ENCODE measurements at regions not wholly inside any gene's neighbourhood (a gene's known extent, or its start where the extent isn't known, plus 50 kb on each side); places are given as distances from the start of the nearest gene placed in this dataset.

DNA sequence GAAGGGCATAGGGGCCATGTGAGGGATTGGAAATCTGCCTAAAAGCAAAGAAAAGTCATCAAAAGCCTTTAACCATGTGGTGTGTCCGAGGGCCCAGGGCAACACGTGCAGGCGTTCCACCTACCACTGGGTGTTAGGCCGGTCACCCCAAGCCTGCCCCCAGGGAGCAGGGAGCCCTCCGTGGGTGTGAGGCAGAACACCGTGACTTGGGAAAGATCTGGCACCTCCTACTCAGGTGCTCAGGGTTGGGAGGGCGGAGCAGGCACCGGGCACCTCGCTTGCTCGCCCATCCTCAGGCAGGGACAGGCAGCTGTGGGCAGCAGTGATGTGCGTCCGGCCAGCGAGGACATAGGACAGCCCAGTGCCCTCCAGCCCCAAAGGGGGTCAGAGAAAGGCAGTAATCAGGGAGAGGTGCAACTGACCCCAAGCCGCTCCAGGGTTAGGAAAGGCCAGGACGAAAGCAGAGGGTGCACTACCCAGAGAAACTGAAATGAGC is 80.7 kb upstream of the CHST15 start (continued):
- TF ChIP-seq ZBTB10 (tag by site-specific recombination; IDR thresholded peaks at IDR 0.05) (no peak), ZNF521 (tag by site-specific recombination; IDR thresholded peaks at IDR 0.05) (no peak), BCL6B (tag by site-specific recombination; IDR thresholded peaks at IDR 0.05) (no peak)

DNA sequence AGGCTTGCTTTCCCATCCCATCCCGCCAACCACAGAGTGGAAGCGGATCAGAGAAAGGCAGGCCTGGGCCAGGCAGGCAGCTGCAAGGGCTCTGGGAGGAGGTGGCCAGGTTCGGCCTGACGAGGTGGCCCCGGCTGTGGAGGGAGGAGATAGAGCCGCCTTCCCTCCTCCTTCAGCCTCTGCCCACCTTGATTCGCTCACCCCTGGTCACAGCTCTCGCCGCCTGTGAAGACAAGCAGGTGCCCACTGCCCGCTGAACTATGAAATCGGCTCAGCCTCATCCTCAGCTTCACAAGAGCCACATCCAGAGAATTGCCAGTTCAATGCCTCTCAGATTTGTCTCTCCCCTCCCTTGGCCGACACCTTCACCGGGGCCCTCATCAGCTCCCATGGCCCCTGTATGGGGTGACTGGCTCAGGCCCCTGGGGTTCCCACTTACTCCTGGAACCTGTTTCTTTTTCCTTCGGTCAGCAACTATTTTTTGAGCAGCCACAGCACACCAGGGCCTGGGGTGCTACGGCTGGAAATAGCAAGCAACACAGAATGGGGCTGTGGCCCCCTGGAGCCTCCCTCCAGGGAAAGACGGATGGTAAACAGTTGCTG is 80.0 kb upstream of the CHST15 start:
- no peaks in the 10 kb centered on the region for H3K9me3 ChIP-seq (ENCODE audit: control insufficient read depth, insufficient read depth, low read depth, low read length)
- H3K4me1 ChIP-seq (ENCODE audit: control insufficient read depth, insufficient read depth, low read length), result no peaks in the 10 kb centered on the region
- ChIA-PET POLR2A (no interaction called here), CTCF (no interaction called here)
- H3K4me3 ChIP-seq (ENCODE audit: low read depth, low read length), result no peak overlapping the region
- H3K36me3 ChIP-seq (ENCODE audit: control insufficient read depth in 2 of 2, insufficient read depth in 1 of 2, low read length in 2 of 2), result no peaks in the 10 kb centered on the region
- TF ChIP-seq ZNF292 (tag by site-specific recombination; IDR thresholded peaks at IDR 0.05; ENCODE audit: borderline replicate concordance, low read depth) (no peak), KLF16 (tag by site-specific recombination; IDR thresholded peaks at IDR 0.05) (no peak), ZNF624 (tag by site-specific recombination; IDR thresholded peaks at IDR 0.05) (no peak), ZIC2 (tag by site-specific recombination; IDR thresholded peaks at IDR 0.05) (peak; percentile 45)
- no peak overlapping the region for H3K27ac ChIP-seq (ENCODE audit: extremely low read depth, low read depth, low read length)

DNA sequence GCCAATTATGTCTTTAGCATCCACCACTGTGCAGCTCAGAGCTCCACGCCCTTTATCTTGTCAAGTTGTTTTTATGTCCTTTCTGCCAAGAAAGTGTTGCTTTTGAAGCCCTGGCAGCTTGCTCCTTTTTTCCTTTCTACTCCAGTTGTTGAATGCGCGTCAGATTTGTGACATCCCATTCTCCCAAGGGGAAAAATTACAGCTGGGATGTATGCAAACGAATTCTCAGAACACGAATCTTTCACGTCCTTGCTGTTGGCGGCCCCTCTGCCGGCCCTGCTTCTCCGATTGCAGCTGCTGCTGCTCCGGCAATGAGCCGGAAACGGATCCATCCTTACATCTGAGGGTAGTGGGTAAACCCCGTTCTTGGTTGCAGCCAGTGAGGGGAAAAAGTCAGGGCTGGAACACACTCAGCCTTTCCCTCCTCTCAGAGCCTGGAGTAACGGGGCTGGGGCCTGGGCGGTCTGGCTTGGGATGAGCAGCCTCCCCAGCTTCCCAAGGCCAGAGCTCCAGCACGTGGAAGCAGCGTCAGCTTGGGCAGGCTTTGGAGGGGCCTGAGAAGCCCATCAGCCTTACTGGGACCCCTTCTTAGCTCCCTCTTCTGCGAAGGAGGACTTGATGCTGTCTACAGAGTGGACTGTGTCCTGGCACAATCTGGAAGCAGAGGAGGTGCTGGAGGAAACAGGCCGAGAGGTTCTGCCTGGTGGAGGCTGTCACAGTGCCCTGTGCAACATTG is 79.0 kb upstream of the CHST15 start:
- CTCF ChIA-PET, result no interaction called here
- Histone ChIP-seq H3K27ac (ENCODE audit: extremely low read depth, low read depth, low read length) (no peak overlapping the region), H3K4me3 (ENCODE audit: low read depth, low read length) (no peak overlapping the region), H3K36me3 (ENCODE audit: control insufficient read depth in 2 of 2, insufficient read depth in 1 of 2, low read length in 2 of 2) (no peaks in the 10 kb centered on the region), H3K9me3 (ENCODE audit: control insufficient read depth, insufficient read depth, low read depth, low read length) (no peaks in the 10 kb centered on the region), H3K4me1 (ENCODE audit: control insufficient read depth, insufficient read depth, low read length) (no peaks in the 10 kb centered on the region)
- POLR2A ChIA-PET, result no interaction called here
- TF ChIP-seq ZNF561 (tag by site-specific recombination; IDR thresholded peaks at IDR 0.05; ENCODE audit: borderline replicate concordance), result no peak
- no peak for TF ChIP-seq ZNF48 (tag by site-specific recombination; IDR thresholded peaks at IDR 0.05)
- TF ChIP-seq ZNF510 (tag by site-specific recombination; IDR thresholded peaks at IDR 0.05; ENCODE audit: insufficient replicate concordance), result no peak
- no peak for TF ChIP-seq OSR2 (tag by site-specific recombination; IDR thresholded peaks at IDR 0.05)
- TF ChIP-seq ZFP37 (tag by site-specific recombination; IDR thresholded peaks at IDR 0.05), result no peak
- no peak for TF ChIP-seq REST (tag by site-specific recombination; IDR thresholded peaks at IDR 0.05)
- TF ChIP-seq ZNF169 (tag by site-specific recombination; IDR thresholded peaks at IDR 0.05), result no peak
- no peak for TF ChIP-seq PRDM4 (tag by site-specific recombination; IDR thresholded peaks at IDR 0.05)
- no peak for TF ChIP-seq FEZF1 (tag by site-specific recombination; IDR thresholded peaks at IDR 0.05)
- no peak for TF ChIP-seq ZNF114 (tag by site-specific recombination; IDR thresholded peaks at IDR 0.05)
- no peak for TF ChIP-seq GLI4 (tag by site-specific recombination; IDR thresholded peaks at IDR 0.05)
- TF ChIP-seq ZNF16 (tag by site-specific recombination; IDR thresholded peaks at IDR 0.05; ENCODE audit: low read depth), result no peak

Measured in HEK293 (cell line).